ENCODE measurements at regions not wholly inside any gene's neighbourhood (a gene's known extent, or its start where the extent isn't known, plus 50 kb on each side); places are given as distances from the start of the nearest gene placed in this dataset.
"Not testable (repeated sequence)": the region's sequence is repeated elsewhere in the genome, so short reads cannot be mapped to it uniquely, and the experiment has no call there.

- DNase-seq (ENCODE audit: low read depth) = no peak
Measured at GRCh38 chr20:5390720-5391119, 74.0 kb upstream of the PROKR2 start.

DNA sequence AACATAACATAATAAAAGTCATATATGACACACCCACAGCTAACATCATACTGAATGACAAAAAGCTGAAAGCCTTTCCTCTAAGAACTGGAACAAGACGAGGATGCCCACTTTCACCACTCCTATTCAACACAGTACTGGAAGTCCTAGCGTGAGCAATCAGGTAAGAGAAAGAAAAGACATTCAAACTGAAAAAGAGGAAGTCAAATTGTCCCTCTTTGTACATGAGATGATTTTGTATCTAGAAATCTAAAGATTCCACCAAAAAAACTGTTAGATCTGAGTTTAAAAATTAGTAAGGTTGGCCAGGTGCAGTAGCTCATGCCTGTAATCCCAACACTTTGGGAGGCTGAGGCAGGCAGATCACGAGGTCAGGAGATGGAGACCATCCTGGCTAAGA is 70.1 kb upstream of the PROKR2 start:
- DNase-seq (ENCODE audit: low read depth) = not testable (repeated sequence)

- DNase-seq (ENCODE audit: low read depth) = not testable (repeated sequence)
Measured at GRCh38 chr20:5381527-5381926, 64.8 kb upstream of the PROKR2 start.

DNA sequence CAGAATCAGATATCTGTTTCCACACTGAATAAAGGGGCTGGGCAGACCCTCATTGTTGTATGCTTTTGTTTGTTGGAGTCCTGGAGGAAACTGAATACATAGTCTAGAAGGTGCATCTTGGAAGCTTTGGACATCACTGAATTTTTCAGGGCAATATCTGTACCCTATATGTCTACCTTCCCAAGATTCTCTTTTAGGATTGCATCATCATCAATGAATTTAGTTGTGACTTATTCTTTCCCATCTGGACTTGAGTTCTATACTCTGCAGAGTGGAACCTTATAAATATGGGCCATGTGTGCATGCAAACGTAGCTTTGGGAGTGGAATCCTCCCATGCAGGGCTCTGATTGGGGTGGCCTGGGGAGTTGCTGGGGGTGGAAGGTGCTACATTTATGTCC is 60.7 kb upstream of the PROKR2 start:
- DNase-seq (ENCODE audit: low read depth) = no peak

DNA sequence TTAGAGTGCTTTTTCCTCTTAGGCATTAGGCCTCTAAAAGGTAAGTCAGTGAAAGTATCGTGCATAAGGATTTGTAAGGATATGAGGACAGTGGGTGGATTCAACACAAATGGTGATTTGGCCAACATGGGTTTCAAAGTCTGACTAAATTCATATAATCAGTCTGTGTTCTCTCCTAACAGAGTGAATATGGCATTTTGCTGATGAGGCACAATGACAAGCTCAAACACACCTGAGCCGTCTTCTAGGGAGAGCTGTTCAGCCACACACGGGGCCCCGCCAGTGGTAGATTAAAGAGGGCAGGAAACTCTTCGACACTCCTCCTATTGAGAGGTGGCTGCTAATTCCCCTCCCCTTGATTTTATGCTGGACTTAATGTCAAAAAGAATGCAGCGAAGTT is 59.5 kb upstream of the PROKR2 start:
- DNase-seq (ENCODE audit: low read depth) = no peak

DNA sequence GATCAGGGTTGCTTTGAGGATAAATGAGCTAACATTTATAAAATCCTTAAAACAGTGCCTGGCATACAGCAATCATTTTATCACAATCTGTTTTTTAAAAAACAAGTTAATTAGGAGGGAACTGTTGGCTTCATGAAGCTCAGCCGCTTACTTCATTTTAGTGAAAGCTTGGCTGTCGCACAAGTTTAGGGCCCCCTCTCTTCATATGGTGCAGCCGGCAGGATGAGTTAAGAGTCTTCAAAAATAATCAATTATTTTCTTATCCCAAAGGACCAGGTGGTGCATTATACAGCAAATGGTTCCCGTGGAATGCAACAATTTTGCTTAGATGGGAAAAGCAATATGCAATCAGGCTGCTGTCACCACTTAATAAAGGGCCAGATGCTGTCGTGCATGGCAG is 57.4 kb upstream of the PROKR2 start:
- no peak for DNase-seq (ENCODE audit: low read depth)

DNA sequence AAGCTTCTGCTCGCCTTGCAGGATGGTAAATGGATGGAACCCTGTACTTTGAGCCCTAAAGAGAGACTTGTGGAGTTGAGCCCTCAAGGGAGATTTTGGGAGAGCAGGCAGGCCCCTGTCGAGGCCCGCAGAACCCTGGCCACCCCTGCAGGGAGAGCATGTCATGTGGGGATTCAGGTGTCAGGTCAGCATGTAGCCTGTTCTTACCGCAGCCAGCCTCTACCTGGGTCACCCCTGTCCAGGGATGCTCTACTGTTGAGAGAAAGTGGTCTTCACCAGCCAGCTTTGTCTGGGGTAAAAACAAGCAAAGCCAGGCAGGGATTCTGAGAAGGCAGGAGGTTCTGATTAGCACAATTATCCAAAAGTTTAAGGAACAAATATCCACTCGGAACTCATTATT is 55.6 kb upstream of the PROKR2 start:
- DNase-seq (ENCODE audit: low read depth) = no peak

- DNase-seq (ENCODE audit: low read depth) = no peak
Measured at GRCh38 chr20:5369629-5370028, 52.9 kb upstream of the PROKR2 start.

Measured in fibroblast of gingiva (primary cell).